Mammary epithelial cell (primary cell): ENCODE measurements at regions not wholly inside any gene's neighbourhood (a gene's known extent, or its start where the extent isn't known, plus 50 kb on each side); places are given as distances from the start of the nearest gene placed in this dataset.

Experiments
- EZH2 ChIP-seq: IDR thresholded peaks from 2 replicates; pipeline ENCODE4 v1.6.1; 2012; ENCODE audit warnings: low read length, inconsistent platforms, borderline replicate concordance
- TF ChIP-seq, protein P1 (sequence below), 2 donors: IDR thresholded peaks in 1 of 2; conservative IDR thresholded peaks in 1 of 2; 2 replicates each; pipeline ENCODE4 v1.5.1; 2011 to 2012; ENCODE audit warnings: inconsistent platforms in 2 of 2, low read length in 2 of 2, mild to moderate bottlenecking in 2 of 2, control low read depth in 1 of 2, low read depth in 1 of 2; ENCODE audit not compliant: insufficient read depth in 1 of 2; ENCODE audit errors: extremely low read depth in 1 of 2

DNA sequence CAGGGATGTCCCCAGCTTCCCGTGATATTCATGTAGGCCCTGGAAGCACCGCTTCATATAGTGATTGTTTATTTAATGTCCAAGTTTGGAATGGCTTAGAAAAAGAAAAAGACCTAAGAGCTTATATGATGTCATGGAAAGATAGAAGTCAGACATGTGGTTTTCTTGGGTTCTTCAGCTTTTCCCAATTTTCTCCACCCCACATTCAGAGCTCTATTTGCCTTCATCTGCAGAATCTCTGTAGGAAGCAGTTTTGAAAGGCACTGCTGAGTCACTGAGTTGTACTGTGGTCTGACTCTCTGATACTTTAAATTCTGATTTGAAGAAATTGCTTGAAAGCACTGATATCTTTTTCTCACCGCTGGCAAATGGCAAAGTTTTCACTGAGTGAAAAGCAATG lies 120.6 kb upstream of the EDNRA start:
- TF ChIP-seq, protein P1, sequence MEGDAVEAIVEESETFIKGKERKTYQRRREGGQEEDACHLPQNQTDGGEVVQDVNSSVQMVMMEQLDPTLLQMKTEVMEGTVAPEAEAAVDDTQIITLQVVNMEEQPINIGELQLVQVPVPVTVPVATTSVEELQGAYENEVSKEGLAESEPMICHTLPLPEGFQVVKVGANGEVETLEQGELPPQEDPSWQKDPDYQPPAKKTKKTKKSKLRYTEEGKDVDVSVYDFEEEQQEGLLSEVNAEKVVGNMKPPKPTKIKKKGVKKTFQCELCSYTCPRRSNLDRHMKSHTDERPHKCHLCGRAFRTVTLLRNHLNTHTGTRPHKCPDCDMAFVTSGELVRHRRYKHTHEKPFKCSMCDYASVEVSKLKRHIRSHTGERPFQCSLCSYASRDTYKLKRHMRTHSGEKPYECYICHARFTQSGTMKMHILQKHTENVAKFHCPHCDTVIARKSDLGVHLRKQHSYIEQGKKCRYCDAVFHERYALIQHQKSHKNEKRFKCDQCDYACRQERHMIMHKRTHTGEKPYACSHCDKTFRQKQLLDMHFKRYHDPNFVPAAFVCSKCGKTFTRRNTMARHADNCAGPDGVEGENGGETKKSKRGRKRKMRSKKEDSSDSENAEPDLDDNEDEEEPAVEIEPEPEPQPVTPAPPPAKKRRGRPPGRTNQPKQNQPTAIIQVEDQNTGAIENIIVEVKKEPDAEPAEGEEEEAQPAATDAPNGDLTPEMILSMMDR (conservative IDR thresholded peaks at IDR 0.05 in 1 of 2, IDR thresholded peaks at IDR 0.05 in 1 of 2; ENCODE audit: extremely low read depth in 1 of 2, insufficient read depth in 1 of 2, low read depth in 1 of 2, low read length in 2 of 2) = no peak
- no peak for TF ChIP-seq EZH2
